A549 (cell line): ENCODE measurements at regions not wholly inside any gene's neighbourhood (a gene's known extent, or its start where the extent isn't known, plus 50 kb on each side); places are given as distances from the start of the nearest gene placed in this dataset.
A peak's percentile ranks its signal among the peaks of the same experiment; 100 is the strongest.

Experiments
- ATAC-seq, 2 experiments: fragments of 200-7000 bp in 1 of 2; fragments of >200 bp in 1 of 2; cut with Nextera tagmentation in 1 of 2; cut with Tn5 transposase in 1 of 2; 3 replicates each; pipeline versions ENCODE4 v1.8.0 to v1.9.1; 2018 to 2020; ENCODE audit warnings: mild to moderate bottlenecking in 1 of 2, moderate library complexity in 1 of 2
- CTCF ChIA-PET: fragments of 300-600 bp; sonication (Branson Sonifier 250); formaldehyde crosslinking; extraction: SDS; loops from one replicate; lab custom pipeline; 2021; ENCODE audit warnings: antibody characterized with exemption, inconsistent platforms; lab: Yijun Ruan, JAX
- POLR2A ChIA-PET: fragments of 350-600 bp; formaldehyde crosslinking; extraction: SDS; loops from one replicate; lab custom pipeline; 2021; ENCODE audit warnings: antibody characterized with exemption, inconsistent platforms; lab: Yijun Ruan, JAX
- DNase-seq, 2 experiments: peaks; one replicate each; pipeline versions ENCODE4 v3.0.0 to v3.0.0-alpha.2; 2011 to 2016; ENCODE audit warnings: low read depth in 1 of 2, low spot score in 1 of 2
- FAIRE-seq: peaks from 2 replicates; lab custom pipeline; 2011; peaks lifted over from hg19 to GRCh38; lab: Jason Lieb, UNC
- H3K27ac ChIP-seq, 2 experiments: fragments of >200 bp; sonication (Bioruptor Twin); formaldehyde crosslinking; 3 replicates each; pipeline ENCODE4 v1.5.1; 2016 to 2017
- H3K4me1 ChIP-seq: fragments of >200 bp; sonication (Bioruptor Twin); formaldehyde crosslinking; 3 replicates; pipeline ENCODE4 v1.6.1; 2016
- H3K4me2 ChIP-seq: fragments of >200 bp; sonication (Bioruptor Twin); formaldehyde crosslinking; 3 replicates; pipeline ENCODE4 v1.6.1; 2016
- H3K4me3 ChIP-seq: fragments of >200 bp; sonication (Bioruptor Twin); formaldehyde crosslinking; 3 replicates; pipeline ENCODE4 v1.5.1; 2016
- H3K9me3 ChIP-seq: fragments of >200 bp; sonication (Bioruptor Twin); formaldehyde crosslinking; 3 replicates; pipeline ENCODE4 v1.6.1; 2016
- BHLHE40 ChIP-seq: IDR thresholded peaks from 2 replicates; pipeline ENCODE4 v1.6.1; 2012; ENCODE audit warnings: low read depth, low read length, inconsistent platforms
- CEBPB ChIP-seq, 2 experiments: fragments of >200 bp in 1 of 2; sonication (Bioruptor Twin) in 1 of 2; formaldehyde crosslinking in 1 of 2; IDR thresholded peaks; 2 replicates each; pipeline ENCODE4 v1.6.1; 2012 to 2016
- CTCF ChIP-seq: fragments of >200 bp; sonication (Bioruptor Twin); formaldehyde crosslinking; IDR thresholded peaks from 3 replicates; pipeline ENCODE4 v1.5.1; 2016
- EHF ChIP-seq: fragments of 250-450 bp; sonication (Bioruptor Pico); IDR thresholded peaks from 2 replicates; pipeline ENCODE4 v1.5.0; 2020; ENCODE audit warnings: mild to moderate bottlenecking
- EP300 ChIP-seq, 2 experiments: fragments of >200 bp; sonication (Bioruptor Twin); formaldehyde crosslinking; IDR thresholded peaks; 2 replicates in 1 of 2; 3 replicates in 1 of 2; pipeline ENCODE4 v1.6.1; 2016 to 2017
- FOSB ChIP-seq: fragments of 250-450 bp; sonication (Bioruptor Pico); IDR thresholded peaks from 2 replicates; pipeline ENCODE4 v1.5.0; 2020; ENCODE audit warnings: mild to moderate bottlenecking, moderate library complexity
- FOSL2 ChIP-seq, 2 experiments: fragments of 450-650 bp in 1 of 2; fragments of >200 bp in 1 of 2; sonication (Bioruptor Twin) in 1 of 2; formaldehyde crosslinking; IDR thresholded peaks; 2 replicates each; pipeline versions ENCODE4 v1.5.0 to v1.6.1; 2016 to 2020; ENCODE audit warnings: mild to moderate bottlenecking in 1 of 2, moderate library complexity in 1 of 2
- GATA3 ChIP-seq: IDR thresholded peaks from 2 replicates; pipeline ENCODE4 v1.6.1; 2012; ENCODE audit warnings: borderline replicate concordance
- HMGXB4 ChIP-seq: fragments of 250-450 bp; sonication (Bioruptor Pico); IDR thresholded peaks from 2 replicates; pipeline ENCODE4 v1.5.0; 2021; ENCODE audit warnings: mild to moderate bottlenecking, moderate library complexity, borderline replicate concordance
- JUN ChIP-seq, 2 experiments: fragments of >200 bp; sonication (Bioruptor Twin); formaldehyde crosslinking; IDR thresholded peaks; 2 replicates in 1 of 2; 3 replicates in 1 of 2; pipeline ENCODE4 v1.6.1; 2016 to 2017
- JUNB ChIP-seq: fragments of >200 bp; sonication (Bioruptor Twin); formaldehyde crosslinking; IDR thresholded peaks from 2 replicates; pipeline ENCODE4 v1.6.1; 2016
- KDM1A ChIP-seq: fragments of 200-600 bp; sonication (generic); IDR thresholded peaks from 2 replicates; pipeline ENCODE4 v1.6.1; 2016; ENCODE audit warnings: low read depth, mild to moderate bottlenecking
- MAFK ChIP-seq: fragments of 450-650 bp; IDR thresholded peaks from 2 replicates; pipeline ENCODE4 v1.6.1; 2014; ENCODE audit not compliant: partially characterized antibody
- PBX3 ChIP-seq: IDR thresholded peaks from 2 replicates; pipeline ENCODE4 v1.6.1; 2012
- PHF8 ChIP-seq: fragments of 200-600 bp; sonication (generic); IDR thresholded peaks from 2 replicates; pipeline ENCODE4 v1.6.1; 2016; ENCODE audit warnings: low read depth, mild to moderate bottlenecking, antibody characterized with exemption, moderate library complexity, borderline replicate concordance
- RARB ChIP-seq: fragments of 250-450 bp; sonication (Bioruptor Pico); IDR thresholded peaks from 2 replicates; pipeline ENCODE4 v1.8.0; 2021; ENCODE audit warnings: mild to moderate bottlenecking, moderate library complexity
- SMC3 ChIP-seq: fragments of >200 bp; sonication (Bioruptor Twin); formaldehyde crosslinking; IDR thresholded peaks from 3 replicates; pipeline ENCODE4 v1.6.1; 2018; ENCODE audit warnings: inconsistent platforms
- USF2 ChIP-seq: fragments of 450-650 bp; IDR thresholded peaks from 2 replicates; pipeline ENCODE4 v1.6.1; 2014; ENCODE audit warnings: antibody characterized with exemption
- ZNF302 ChIP-seq: fragments of 250-450 bp; sonication (Bioruptor Pico); IDR thresholded peaks from 2 replicates; pipeline ENCODE4 v1.9.0; 2021; ENCODE audit warnings: inconsistent platforms, mild to moderate bottlenecking, moderate library complexity
- WGBS: methylation state at CpG from one replicate; pipeline ENCODE4 v1.1.6; 2017; ENCODE audit errors: missing lambda C conversion rate; 5-methylcytosine and 5-hydroxymethylcytosine counted together

- no peak overlapping the region for H3K4me2 ChIP-seq
- H3K4me3 ChIP-seq: no peak overlapping the region
- no peak for TF ChIP-seq MAFK
- TF ChIP-seq KDM1A: no peak
- no peak for TF ChIP-seq CTCF
- TF ChIP-seq EHF (CRISPR knock-in tag): no peak
- no peak for TF ChIP-seq ZNF302 (CRISPR knock-in tag)
- TF ChIP-seq BHLHE40: no peak
- TF ChIP-seq, all 56 proteins: peak for 0
- Histone ChIP-seq H3K27ac (no peak overlapping the region), H3K4me1 (peaks cover 34% of the 10 kb centered on the region), H3K9me3 (no peaks in the 10 kb centered on the region)
- WGBS: 72% methylated on average over 2 of the region's 2 CpGs
- CTCF ChIA-PET: no interaction called here
- ATAC-seq: no peak
- DNase-seq: no peak
- no peak for FAIRE-seq
- POLR2A ChIA-PET: no interaction called here
Observed at GRCh38 chr6:9708600-9708999, 706.3 kb downstream of the TFAP2A start.

- no peak for FAIRE-seq
- peak overlapping the region; percentile 62 for H3K4me2 ChIP-seq
- POLR2A ChIA-PET: no interaction called here
- 5% methylated on average over 2 of the region's 2 CpGs for WGBS
- no peak for TF ChIP-seq FOSL2 (IDR thresholded peaks at IDR 0.05)
- peak; percentile 51; the same call in 1 of the 2 replicates for TF ChIP-seq FOSL2 (CRISPR knock-in tag; IDR thresholded peaks at IDR 0.05)
- TF ChIP-seq JUN (IDR thresholded peaks at IDR 0.05): 0 out of 5 replicates have a peak, but pooled peaks of 1 of the 2 experiments have one; percentile 28
- no peak for TF ChIP-seq RARB (CRISPR knock-in tag)
- TF ChIP-seq EP300 (IDR thresholded peaks at IDR 0.05): peak in 1 of 2 experiments; percentile 17; a peak in 1 of 5 replicates
- TF ChIP-seq JUNB: peak; percentile 51; the same call in 1 of the 2 replicates
- TF ChIP-seq GATA3: peak; percentile 50; the same call in 1 of the 2 replicates
- TF ChIP-seq FOSB: no peak
- TF ChIP-seq SMC3: 0 out of 3 replicates have a peak, but pooled peaks have one; percentile 13
- TF ChIP-seq, all 56 proteins: peak for 6
- DNase-seq (peak; percentile 10 to 64), ATAC-seq (peak; percentile 72 to 80)
- Histone ChIP-seq H3K27ac (peak overlapping the region; percentile 49 to 76), H3K4me1 (peaks cover 20% of the 10 kb centered on the region), H3K9me3 (no peaks in the 10 kb centered on the region), H3K4me3 (no peak overlapping the region)
- CTCF ChIA-PET: no interaction called here
Observed at GRCh38 chr6:9704989-9705388, 709.9 kb downstream of the TFAP2A start.

- ChIA-PET POLR2A (no interaction called here), CTCF (no interaction called here)
- ATAC-seq (no peak), FAIRE-seq (no peak), DNase-seq (no peak)
- H3K9me3 ChIP-seq: no peaks in the 10 kb centered on the region
- H3K4me3 ChIP-seq: no peak overlapping the region
- no peak for TF ChIP-seq USF2
- peaks cover 17% of the 10 kb centered on the region for H3K4me1 ChIP-seq
- H3K4me2 ChIP-seq: no peak overlapping the region
- no peak overlapping the region for H3K27ac ChIP-seq
- 90% methylated on average over 1 of the region's 1 CpG for WGBS
Observed at GRCh38 chr6:9702914-9703313, 712.0 kb downstream of the TFAP2A start.

- Histone ChIP-seq H3K4me2 (no peak overlapping the region), H3K4me1 (peaks cover 8% of the 10 kb centered on the region), H3K27ac (peak overlapping the region in 1 of 2 experiments; percentile 21; a peak in 1 of 6 replicates), H3K9me3 (no peaks in the 10 kb centered on the region), H3K4me3 (no peak overlapping the region)
- DNase-seq: peak in 1 of 2 experiments; percentile 35
- ChIA-PET CTCF (no interaction called here), POLR2A (no interaction called here)
- no peak for ATAC-seq
- FAIRE-seq: no peak
- TF ChIP-seq PBX3 (no peak), PHF8 (no peak), HMGXB4 (CRISPR knock-in tag) (no peak), CEBPB (IDR thresholded peaks at IDR 0.05) (no peak)
- 50% methylated on average over 5 of the region's 5 CpGs for WGBS
Observed at GRCh38 chr6:9699888-9700287, 715.0 kb downstream of the TFAP2A start.
